HG03045 (cell line): ENCODE measurements at regions not wholly inside any gene's neighbourhood (a gene's known extent, or its start where the extent isn't known, plus 50 kb on each side); places are given as distances from the start of the nearest gene placed in this dataset.

Experiments
- ATAC-seq: cut with Tn5 transposase; IDR thresholded peaks from one replicate; pipeline ENCODE4 v1.9.1; 2021; ENCODE audit warnings: mild to moderate bottlenecking, moderate library complexity; ENCODE audit not compliant: unreplicated experiment

DNA sequence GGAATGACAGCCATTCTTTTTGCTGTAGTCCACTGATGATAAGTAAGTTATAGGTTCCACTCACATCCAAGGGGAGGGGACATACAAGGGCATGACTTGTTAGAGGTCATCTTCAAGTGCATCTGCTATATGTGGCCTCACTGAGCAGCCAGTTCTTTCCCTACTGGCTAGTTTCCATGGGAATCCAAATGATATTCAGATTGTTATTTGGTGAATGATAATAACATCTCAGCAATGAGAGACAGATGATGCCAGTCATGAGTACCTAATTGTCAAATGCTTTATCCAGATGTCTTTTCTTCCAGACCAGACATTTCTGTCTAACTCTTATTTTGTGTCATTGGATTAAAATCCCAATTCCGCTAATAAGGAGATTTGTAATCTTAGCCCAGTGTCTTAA lies 460.4 kb upstream of the BOD1L1 start:
- ATAC-seq, result peak; percentile 17

- ATAC-seq, result no peak
Measured at GRCh38 chr4:14091531-14091930, 464.0 kb upstream of the BOD1L1 start.

DNA sequence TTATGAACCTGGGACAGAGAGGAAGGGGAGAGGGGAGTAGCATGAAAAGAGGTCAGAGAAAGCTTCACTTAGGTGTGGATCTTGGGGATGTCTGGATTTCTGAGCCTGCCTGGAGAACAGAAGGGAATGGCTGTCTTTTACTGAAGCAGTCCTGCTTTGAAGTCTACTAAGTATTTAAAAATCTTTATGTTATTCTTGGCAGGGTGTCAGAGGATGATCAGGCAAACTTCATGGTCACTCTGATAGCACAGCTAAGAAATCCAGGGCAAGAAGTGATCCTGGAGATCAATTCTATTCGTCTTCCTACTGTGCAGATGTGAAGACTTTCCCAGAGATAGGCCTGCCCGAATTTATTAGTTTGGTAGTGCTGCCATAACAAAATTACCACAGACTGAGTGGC lies 464.4 kb upstream of the BOD1L1 start:
- no peak for ATAC-seq

GRCh38 chr4:14092741-14093140 lies 465.2 kb upstream of the BOD1L1 start:
- no peak for ATAC-seq

- ATAC-seq, result no peak
Measured at GRCh38 chr4:14095831-14096230, 468.3 kb upstream of the BOD1L1 start.

DNA sequence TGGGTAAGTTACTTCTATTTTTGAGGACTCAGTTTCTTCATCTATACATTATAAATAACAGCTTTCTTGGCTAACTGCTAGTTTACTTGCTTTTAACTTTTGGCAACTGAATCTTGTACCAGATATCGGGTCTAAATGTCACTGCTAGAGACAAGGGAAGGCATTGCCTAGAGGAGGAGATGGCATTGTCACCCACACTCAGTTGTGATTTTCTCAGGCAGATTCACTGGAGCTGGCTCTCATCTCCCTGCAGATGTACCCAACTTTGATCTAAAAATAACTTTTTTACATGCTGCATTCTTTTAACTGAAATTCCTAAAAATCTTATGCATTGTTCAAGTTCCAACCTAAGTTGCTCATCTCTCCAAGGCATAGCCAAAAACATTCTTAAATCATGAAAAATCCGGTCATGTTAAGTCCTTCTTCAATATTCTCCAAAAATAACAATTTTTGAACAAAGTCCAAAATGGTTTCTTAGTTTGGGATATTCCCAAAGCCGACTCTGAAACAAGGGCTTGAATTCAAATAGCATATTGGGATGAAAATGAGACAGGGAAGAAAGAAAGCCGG lies 469.0 kb upstream of the BOD1L1 start:
- no peak for ATAC-seq

- ATAC-seq, result no peak
Measured at GRCh38 chr4:14100349-14100748, 472.8 kb upstream of the BOD1L1 start.

GRCh38 chr4:14110407-14110806 lies 482.9 kb upstream of the BOD1L1 start:
- no peak for ATAC-seq

- no peak for ATAC-seq
Measured at GRCh38 chr4:14111730-14112181, 484.2 kb upstream of the BOD1L1 start.

DNA sequence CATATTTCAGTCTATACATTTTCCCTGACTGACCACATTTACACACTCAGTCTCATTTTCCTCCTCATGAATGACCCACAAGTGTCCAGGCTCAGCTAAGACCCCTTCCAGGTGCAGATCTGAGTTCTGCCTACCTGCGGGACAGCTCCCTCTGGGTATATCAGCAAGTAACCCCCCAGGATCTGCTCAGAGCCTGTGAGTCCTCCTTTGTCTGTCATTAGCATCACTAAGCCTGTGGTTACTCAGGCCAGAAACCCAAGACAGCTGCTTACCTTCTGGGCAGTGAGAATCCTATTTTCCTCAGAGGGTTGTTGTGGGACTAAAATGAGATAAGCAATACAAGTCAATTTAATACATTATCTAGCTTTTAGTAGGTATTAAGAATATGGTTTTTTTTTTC lies 487.6 kb upstream of the BOD1L1 start:
- no peak for ATAC-seq

DNA sequence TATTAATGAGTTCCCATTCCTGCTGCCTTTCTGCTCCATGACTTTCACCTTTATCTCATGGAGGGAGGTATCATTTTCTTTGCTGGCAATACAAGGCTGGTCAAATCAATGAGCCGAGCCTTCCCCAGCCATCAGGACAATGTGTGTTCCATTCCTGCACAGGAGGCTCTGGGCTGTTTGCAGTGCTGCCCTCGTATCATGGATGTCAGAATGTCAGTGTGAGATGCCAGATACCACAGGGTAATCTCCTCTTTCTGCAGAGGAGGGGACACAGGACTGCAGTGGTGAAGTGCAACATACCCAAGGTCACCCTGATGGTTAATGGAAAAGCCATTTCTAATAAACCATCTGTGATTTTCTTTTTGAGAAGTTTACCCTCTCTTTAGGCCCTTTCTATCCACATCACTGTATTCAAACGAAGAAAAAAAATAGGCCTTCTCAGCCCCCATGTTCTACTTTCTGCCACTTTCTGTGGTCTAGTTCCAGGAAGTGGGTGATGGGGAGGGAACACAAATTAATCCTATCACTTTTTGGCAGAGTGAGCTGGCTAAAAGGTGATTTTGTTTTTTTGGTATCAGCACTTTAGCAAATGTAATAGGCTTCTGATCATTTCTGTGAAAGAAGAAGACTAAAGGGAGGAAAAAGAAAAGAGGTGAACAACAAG lies 490.2 kb upstream of the BOD1L1 start:
- ATAC-seq, result no peak

DNA sequence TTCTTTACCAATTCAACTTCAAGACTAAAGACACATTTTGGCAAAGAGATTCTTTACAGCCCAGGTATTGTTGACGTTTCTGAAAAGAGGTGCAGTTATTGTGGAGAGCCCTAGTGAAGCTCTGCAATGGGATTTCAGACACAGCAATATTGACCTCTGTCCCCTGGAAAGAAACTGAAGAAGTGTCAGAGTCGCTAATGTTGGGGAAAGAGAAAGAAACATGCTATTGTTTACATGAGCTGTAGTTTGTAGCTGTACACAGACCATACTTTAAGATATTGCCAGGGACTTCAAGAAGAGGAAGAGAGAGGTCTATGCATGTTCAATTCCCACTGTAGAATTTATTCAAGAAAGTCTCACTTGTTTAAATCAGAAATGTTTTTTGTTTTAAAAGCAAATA lies 497.3 kb upstream of the BOD1L1 start:
- no peak for ATAC-seq

DNA sequence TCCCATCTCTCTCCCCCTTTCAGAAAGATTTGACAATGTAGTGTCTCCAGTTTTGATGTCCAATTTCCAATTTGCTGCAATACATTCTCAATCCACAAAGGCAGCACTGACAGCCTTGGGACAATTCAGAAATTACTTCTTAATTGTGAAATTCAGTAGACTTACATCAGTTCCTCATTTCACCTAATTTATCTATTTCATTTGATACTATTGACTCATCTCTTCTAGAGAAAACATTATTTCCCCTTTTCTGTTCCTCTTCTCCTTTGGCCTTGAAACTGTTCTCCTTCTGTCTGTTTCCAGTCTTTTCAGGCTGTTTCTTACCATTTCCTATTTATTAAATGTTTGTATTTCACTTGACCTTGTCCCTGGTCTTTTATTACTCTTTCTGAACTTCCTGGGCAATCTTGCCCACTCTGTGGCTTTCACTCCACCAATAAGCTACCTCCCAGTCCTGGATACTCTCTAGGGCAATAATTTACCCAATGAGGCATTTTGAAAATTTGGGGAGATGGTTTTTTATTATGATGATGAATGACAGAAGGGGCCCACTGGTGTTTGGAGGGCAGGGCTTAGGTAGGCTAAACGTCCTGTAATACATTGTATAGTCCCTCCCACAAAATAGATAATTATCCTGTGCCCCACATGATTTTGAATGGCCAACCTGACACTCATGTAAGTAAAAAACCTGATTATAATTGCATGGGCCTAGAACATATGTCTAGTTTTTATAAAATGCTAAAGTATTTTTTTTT lies 498.0 kb upstream of the BOD1L1 start:
- ATAC-seq, result peak; percentile 55

DNA sequence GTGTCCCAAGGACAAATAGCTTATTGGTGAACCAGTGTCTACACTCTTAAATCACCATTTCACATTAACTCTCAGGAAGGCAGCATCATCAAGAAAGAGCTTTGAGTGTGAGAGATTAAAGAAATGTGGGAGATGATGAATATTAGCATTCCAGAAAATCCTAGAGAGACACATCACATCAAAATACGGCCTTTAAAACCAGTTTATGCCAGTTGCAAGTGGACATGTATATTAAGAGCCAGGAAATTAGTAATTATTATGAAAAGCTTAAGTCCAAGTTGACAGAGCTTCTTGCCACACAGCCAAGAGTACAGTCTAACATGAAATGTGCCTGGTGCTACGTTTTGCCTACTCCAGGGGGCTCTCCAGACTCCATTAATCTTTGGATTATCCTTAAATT lies 503.0 kb upstream of the BOD1L1 start:
- ATAC-seq, result no peak

DNA sequence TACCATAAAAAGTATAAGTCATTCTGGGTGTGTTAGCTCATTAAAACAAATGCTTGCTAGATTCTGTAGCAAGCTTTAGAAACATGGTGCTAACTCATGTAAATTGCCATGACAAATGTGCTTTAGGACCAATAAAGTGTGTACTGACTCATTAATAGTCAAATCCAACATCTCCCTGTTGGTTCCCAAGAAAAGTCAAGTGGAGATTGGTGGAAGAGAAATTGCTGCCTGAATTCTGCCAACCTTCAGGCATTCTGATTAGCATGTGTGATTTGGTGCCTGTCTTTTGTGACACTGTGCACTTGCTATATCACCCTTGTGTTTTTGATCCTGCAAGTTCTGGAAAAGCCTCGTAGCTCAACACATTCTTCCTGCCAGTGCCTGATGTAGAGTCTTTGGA lies 503.8 kb upstream of the BOD1L1 start:
- no peak for ATAC-seq

DNA sequence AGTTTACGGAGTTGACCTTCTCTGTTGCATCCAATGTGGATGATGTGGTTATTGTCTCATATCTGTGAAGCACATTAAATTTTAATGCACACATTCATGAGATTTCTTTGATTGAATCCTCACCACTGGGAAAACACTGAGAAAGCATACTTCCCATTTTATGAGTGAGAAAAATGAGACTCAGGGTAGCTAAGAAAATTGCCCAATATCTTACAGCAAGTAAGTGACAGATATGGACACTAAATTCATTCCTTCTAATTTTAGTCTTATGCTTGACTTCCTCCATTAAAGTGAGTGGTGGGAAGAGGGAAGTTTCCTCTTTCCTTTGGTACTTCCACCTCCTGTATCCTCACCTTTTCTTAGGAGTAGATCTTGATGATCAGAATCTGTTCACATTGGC lies 504.8 kb upstream of the BOD1L1 start:
- ATAC-seq, result no peak

DNA sequence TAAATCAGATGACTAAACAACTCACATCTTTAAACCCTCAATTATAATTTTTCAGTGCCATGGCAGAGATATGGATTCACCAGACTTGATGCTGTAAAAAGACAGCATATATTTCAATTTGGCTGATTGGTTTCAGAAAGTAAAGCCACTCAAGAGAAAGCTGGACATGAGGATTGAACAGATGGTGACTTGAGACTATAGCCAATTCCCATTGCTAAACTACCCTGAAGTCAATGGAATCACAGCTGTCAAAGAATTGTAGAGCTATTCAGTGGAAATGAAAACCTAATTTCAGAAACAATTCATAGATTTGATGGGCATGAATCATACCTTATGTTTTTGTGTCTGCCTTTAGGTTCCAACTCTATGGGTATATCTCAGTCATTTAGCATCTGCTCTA lies 510.6 kb upstream of the BOD1L1 start:
- no peak for ATAC-seq

- ATAC-seq, result no peak
Measured at GRCh38 chr4:14143892-14144291, 516.4 kb upstream of the BOD1L1 start.

GRCh38 chr4:14149176-14150053 lies 521.9 kb upstream of the BOD1L1 start:
- no peak for ATAC-seq

- ATAC-seq, result no peak
Measured at GRCh38 chr4:14151101-14151500, 523.6 kb upstream of the BOD1L1 start.

GRCh38 chr4:14152834-14153519 lies 525.5 kb upstream of the BOD1L1 start:
- peak; percentile 55 for ATAC-seq
